K562 (cell line): ENCODE measurements at regions not wholly inside any gene's neighbourhood (a gene's known extent, or its start where the extent isn't known, plus 50 kb on each side); places are given as distances from the start of the nearest gene placed in this dataset.

Experiments
- ATAC-seq: fragments of 200-7000 bp; cut with Tn5 transposase; 3 replicates; pipeline ENCODE4 v1.9.1; 2020; ENCODE audit warnings: moderate library complexity
- BruUV-seq: library from RNA; stranded (reverse); fragments of 400-500 nt; replicated peaks from 2 replicates; lab custom pipeline; 2021; lab: Mats Ljungman, UMichigan
- CTCF ChIA-PET: fragments of 300-600 bp; formaldehyde crosslinking; extraction: SDS; loops from one replicate; lab custom pipeline; 2021; ENCODE audit warnings: low intra/inter-chr PET ratio; lab: Yijun Ruan, JAX
- POLR2A ChIA-PET: fragments of 300-600, 350-650 bp; sonication (Branson Sonifier 250); formaldehyde crosslinking; extraction: SDS; loops from one replicate; lab custom pipeline; 2021; ENCODE audit warnings: antibody characterized with exemption, inconsistent platforms; lab: Yijun Ruan, JAX
- DNase-seq, 4 experiments: peaks; one replicate each; pipeline versions ENCODE4 v3.0.0 to v3.0.0-alpha.2; 2011 to 2018; ENCODE audit warnings: low spot score in 3 of 4, mixed read lengths in 3 of 4; ENCODE audit errors: extremely low read depth in 1 of 4
- FAIRE-seq: peaks from 2 replicates; lab custom pipeline; 2011; peaks lifted over from hg19 to GRCh38; lab: Jason Lieb, UNC
- H2AFZ ChIP-seq: 2 replicates; pipeline ENCODE4 v1.6.0; 2011; ENCODE audit warnings: low read depth, low read length, control low read depth, inconsistent platforms
- H3K27ac ChIP-seq: fragments of 200-600 bp; 3 replicates; pipeline ENCODE4 v1.8.0; 2011; ENCODE audit warnings: low read depth, mild to moderate bottlenecking, control low read depth, inconsistent platforms, low read length, moderate library complexity, mixed read lengths; ENCODE audit errors: extremely low read depth
- H3K27me3 ChIP-seq, 2 experiments: fragments of 300-600 bp in 1 of 2; 2 replicates in 1 of 2; 3 replicates in 1 of 2; pipeline versions ENCODE4 v1.6.0 to v1.8.0; 2011; ENCODE audit warnings: inconsistent platforms in 2 of 2, low read length in 2 of 2, mild to moderate bottlenecking in 1 of 2, mixed read lengths in 1 of 2, moderate library complexity in 1 of 2; ENCODE audit not compliant: control insufficient read depth in 2 of 2, insufficient read depth in 2 of 2
- H3K36me3 ChIP-seq: fragments of 300-600 bp; 3 replicates; pipeline ENCODE4 v1.8.0; 2011; ENCODE audit warnings: mild to moderate bottlenecking, low read length, inconsistent platforms; ENCODE audit not compliant: control insufficient read depth, insufficient read depth
- H3K4me1 ChIP-seq, 2 experiments: fragments of 200-600 bp in 1 of 2; replicated peaks in 1 of 2; 2 replicates in 1 of 2; 3 replicates in 1 of 2; pipeline versions ENCODE4 v1.5.1 to v1.8.0; 2011; ENCODE audit warnings: inconsistent platforms in 2 of 2, low read length in 2 of 2, mild to moderate bottlenecking in 1 of 2, mixed read lengths in 1 of 2, moderate library complexity in 1 of 2; ENCODE audit not compliant: control insufficient read depth in 2 of 2, insufficient read depth in 2 of 2
- H3K4me2 ChIP-seq: 2 replicates; pipeline ENCODE4 v1.6.1; 2011; ENCODE audit warnings: low read length, control low read depth, inconsistent platforms, mixed read lengths; ENCODE audit not compliant: insufficient read depth
- H3K4me3 ChIP-seq: fragments of 200-600 bp; sonication (generic), shearing (Covaris generic); 2 replicates; pipeline ENCODE4 v1.5.1; 2016; ENCODE audit warnings: control low read depth, inconsistent platforms
- H3K79me2 ChIP-seq: fragments of 200-600 bp; 3 replicates; pipeline ENCODE4 v1.8.0; 2011; ENCODE audit warnings: low read length, inconsistent platforms; ENCODE audit not compliant: control insufficient read depth, insufficient read depth
- H3K9ac ChIP-seq, 2 experiments: 2 replicates each; pipeline versions ENCODE4 v1.6.0 to v1.6.1; 2011; ENCODE audit warnings: low read depth in 2 of 2, low read length in 2 of 2, control low read depth in 1 of 2, inconsistent platforms in 1 of 2, mild to moderate bottlenecking in 1 of 2, mixed read lengths in 1 of 2; ENCODE audit not compliant: insufficient read depth in 1 of 2
- H3K9me1 ChIP-seq: one replicate; pipeline ENCODE4 v1.6.0; 2011; ENCODE audit warnings: inconsistent platforms, mild to moderate bottlenecking, low read length, moderate library complexity; ENCODE audit not compliant: control insufficient read depth, insufficient read depth
- H3K9me3 ChIP-seq: replicated peaks from 2 replicates; pipeline ENCODE4 v1.5.1; 2011; ENCODE audit warnings: low read depth, low read length, inconsistent platforms; ENCODE audit not compliant: control insufficient read depth, insufficient read depth
- H4K20me1 ChIP-seq: replicated peaks from 2 replicates; pipeline ENCODE4 v1.6.1; 2011; ENCODE audit warnings: low read length, inconsistent platforms, mixed read lengths; ENCODE audit not compliant: control insufficient read depth, insufficient read depth
- CBFA2T2 ChIP-seq: fragments of 450-650 bp; conservative IDR thresholded peaks from 2 replicates; pipeline ENCODE4 v1.6.1; 2017; ENCODE audit warnings: mild to moderate bottlenecking
- CLOCK ChIP-seq: fragments of 250-450 bp; sonication (Bioruptor Pico); IDR thresholded peaks from 2 replicates; pipeline ENCODE4 v1.4.0; 2020; ENCODE audit warnings: mild to moderate bottlenecking, moderate library complexity, borderline replicate concordance
- DDX20 ChIP-seq: fragments of 450-650 bp; IDR thresholded peaks from 2 replicates; pipeline ENCODE4 v1.6.1; 2016; ENCODE audit warnings: missing genetic modification characterization, low read depth, mild to moderate bottlenecking, missing compliant biosample characterization, moderate library complexity
- HMBOX1 ChIP-seq: sonication (generic); IDR thresholded peaks from 2 replicates; pipeline ENCODE4 v1.6.1; 2016
- KDM5B ChIP-seq: fragments of 200-600 bp; sonication (generic); IDR thresholded peaks from 2 replicates; pipeline ENCODE4 v1.6.1; 2012; ENCODE audit warnings: low read depth, mild to moderate bottlenecking, moderate library complexity, low read length, control low read depth, inconsistent platforms; ENCODE audit not compliant: insufficient replicate concordance
- MLX ChIP-seq, 2 experiments: fragments of 450-650 bp in 1 of 2; sonication (generic) in 1 of 2; formaldehyde crosslinking; conservative IDR thresholded peaks; 2 replicates each; pipeline versions ENCODE4 v1.4.0 to v1.8.1; 2020 to 2022; ENCODE audit warnings: mild to moderate bottlenecking in 1 of 2, missing genetic modification reagents in 1 of 2
- POLR2A ChIP-seq: fragments of 450-650 bp; conservative IDR thresholded peaks from 2 replicates; pipeline ENCODE4 v1.6.1; 2016
- SMAD1 ChIP-seq: fragments of 150-350 bp; IDR thresholded peaks from 2 replicates; pipeline ENCODE4 v1.6.1; 2014; ENCODE audit warnings: low read length, low read depth; ENCODE audit not compliant: partially characterized antibody
- VEZF1 ChIP-seq: fragments of 200-800 bp; sonication (Bioruptor generic); IDR thresholded peaks from 2 replicates; pipeline ENCODE4 v1.6.1; 2017; ENCODE audit warnings: missing genetic modification characterization, missing compliant biosample characterization
- WGBS: fragments of 100-300 bp; shearing (Covaris generic); methylation state at CpG from one replicate; pipeline ENCODE4 v1.1.6; 2016; ENCODE audit warnings: low coverage, mixed read lengths; ENCODE audit not compliant: insufficient coverage; ENCODE audit errors: missing lambda C conversion rate; 5-methylcytosine and 5-hydroxymethylcytosine counted together
- in situ Hi-C: fragments of 300-500 bp; cut with MboI; formaldehyde crosslinking; loops from 4 replicates; pipeline ENCODE4 v1.15.0; 2018; ENCODE audit warnings: inconsistent platforms, mixed read lengths
- intact Hi-C: fragments of 100-400 bp; cut with micrococcal nuclease; formaldehyde crosslinking; loops from 2 replicates; pipeline ENCODE4 v1.14.2; 2022

- intact Hi-C loops (no loop called here), in situ Hi-C loops (no loop called here)
- no peaks in the 10 kb centered on the region for H3K4me1 ChIP-seq
- BruUV-seq: no TSS peak
- CTCF ChIA-PET: no interaction called here
- H3K36me3 ChIP-seq: no peaks in the 10 kb centered on the region
- H4K20me1 ChIP-seq: no peaks in the 10 kb centered on the region
- no peak overlapping the region for H3K4me3 ChIP-seq
- no peak overlapping the region for H3K27ac ChIP-seq
- DNase-seq: no peak
- no peak overlapping the region for H3K9ac ChIP-seq
- H3K79me2 ChIP-seq: no peaks in the 10 kb centered on the region
- H3K27me3 ChIP-seq: no peaks in the 10 kb centered on the region
- WGBS: 3% methylated on average over 3 of the region's 3 CpGs
- ATAC-seq: no peak
- FAIRE-seq: no peak
- no peaks in the 10 kb centered on the region for H3K9me3 ChIP-seq
- POLR2A ChIA-PET: no interaction called here
- H2AFZ ChIP-seq: no peak overlapping the region
- no peaks in the 10 kb centered on the region for H3K9me1 ChIP-seq
- TF ChIP-seq CBFA2T2: no peak
- TF ChIP-seq DDX20 (tag): no peak
- no peak overlapping the region for H3K4me2 ChIP-seq
These were observed 215.0 kb downstream of the IRS1 start for GRCh38 chr2:226584518-226585055.

- FAIRE-seq: no peak
- H3K4me2 ChIP-seq: no peak overlapping the region
These were observed 215.9 kb downstream of the IRS1 start for GRCh38 chr2:226583715-226584114.

More at GRCh38 chr2:226583715-226584114, 215.9 kb downstream of the IRS1 start:
- Histone ChIP-seq H3K36me3 (no peaks in the 10 kb centered on the region), H3K9ac (no peak overlapping the region), H3K79me2 (no peaks in the 10 kb centered on the region), H3K9me3 (no peaks in the 10 kb centered on the region), H3K27me3 (no peaks in the 10 kb centered on the region), H2AFZ (no peak overlapping the region), H4K20me1 (no peaks in the 10 kb centered on the region), H3K9me1 (no peaks in the 10 kb centered on the region), H3K4me1 (no peaks in the 10 kb centered on the region), H3K4me3 (no peak overlapping the region), H3K27ac (no peak overlapping the region)
- CTCF ChIA-PET: no interaction called here
- no TSS peak for BruUV-seq
- ATAC-seq (no peak), DNase-seq (no peak)
- in situ Hi-C loops: no loop called here
- WGBS: 7% methylated on average over 1 of the region's 1 CpG
- intact Hi-C loops: no loop called here
- TF ChIP-seq SMAD1: no peak
- no peak for TF ChIP-seq KDM5B
- TF ChIP-seq VEZF1 (CRISPR knock-in tag): no peak
- no peak for TF ChIP-seq CLOCK (CRISPR knock-in tag)
- no peak for TF ChIP-seq POLR2A
- TF ChIP-seq MLX (CRISPR knock-in tag; conservative IDR thresholded peaks at IDR 0.05): no peak
- no peak for TF ChIP-seq HMBOX1
- TF ChIP-seq, all 486 proteins: peak for 0
- POLR2A ChIA-PET: no interaction called here
